MCF 10A (cell line): ENCODE measurements at regions not wholly inside any gene's neighbourhood (a gene's known extent, or its start where the extent isn't known, plus 50 kb on each side); places are given as distances from the start of the nearest gene placed in this dataset.

Experiments used
- BruUV-seq: library from RNA; stranded (reverse); fragments of 400-500 nt; replicated peaks from 2 replicates; lab custom pipeline; 2021; lab: Mats Ljungman, UMichigan
- CTCF ChIA-PET: fragments of 300-600 bp; sonication (Branson Sonifier 250); formaldehyde crosslinking; extraction: SDS; loops from one replicate; lab custom pipeline; 2021; ENCODE audit warnings: antibody characterized with exemption, inconsistent platforms; lab: Yijun Ruan, JAX
- POLR2A ChIA-PET: fragments of 300-600, 350-650 bp; sonication (Branson Sonifier 250); formaldehyde crosslinking; extraction: SDS; loops from one replicate; lab custom pipeline; 2020; ENCODE audit warnings: antibody characterized with exemption, inconsistent platforms; lab: Yijun Ruan, JAX
- DNase-seq: peaks from one replicate; pipeline ENCODE4 v3.0.0-alpha.2; 2018; ENCODE audit not compliant: unreplicated experiment
- H3K27ac Mint-ChIP-seq: one replicate; pipeline ENCODE4 v1.8.0; 2022; ENCODE audit warnings: mild to moderate bottlenecking, low read depth, mixed read lengths; ENCODE audit not compliant: unreplicated experiment
- H3K27me3 Mint-ChIP-seq: one replicate; pipeline ENCODE4 v1.8.0; 2022; ENCODE audit warnings: mixed read lengths; ENCODE audit not compliant: insufficient read depth, unreplicated experiment
- H3K36me3 Mint-ChIP-seq: one replicate; pipeline ENCODE4 v1.8.0; 2022; ENCODE audit warnings: mild to moderate bottlenecking, moderate library complexity, mixed read lengths; ENCODE audit not compliant: insufficient read depth, unreplicated experiment
- H3K4me1 Mint-ChIP-seq: one replicate; pipeline ENCODE4 v1.8.0; 2022; ENCODE audit warnings: mixed read lengths; ENCODE audit not compliant: insufficient read depth, unreplicated experiment
- H3K4me3 Mint-ChIP-seq: one replicate; pipeline ENCODE4 v1.8.0; 2022; ENCODE audit warnings: mild to moderate bottlenecking, moderate library complexity, mixed read lengths; ENCODE audit not compliant: unreplicated experiment
- H3K9me3 Mint-ChIP-seq: one replicate; pipeline ENCODE4 v1.8.0; 2022; ENCODE audit warnings: mixed read lengths; ENCODE audit not compliant: unreplicated experiment
- CTCF ChIP-seq: fragments of 200-600 bp; IDR thresholded peaks from one replicate; pipeline ENCODE4 v1.8.0; 2022; ENCODE audit warnings: antibody characterized with exemption, mild to moderate bottlenecking; ENCODE audit not compliant: unreplicated experiment
- intact Hi-C: fragments of 100-400 bp; cut with micrococcal nuclease; formaldehyde crosslinking; loops from 2 replicates; pipeline ENCODE4 v1.14.1; 2022

DNA sequence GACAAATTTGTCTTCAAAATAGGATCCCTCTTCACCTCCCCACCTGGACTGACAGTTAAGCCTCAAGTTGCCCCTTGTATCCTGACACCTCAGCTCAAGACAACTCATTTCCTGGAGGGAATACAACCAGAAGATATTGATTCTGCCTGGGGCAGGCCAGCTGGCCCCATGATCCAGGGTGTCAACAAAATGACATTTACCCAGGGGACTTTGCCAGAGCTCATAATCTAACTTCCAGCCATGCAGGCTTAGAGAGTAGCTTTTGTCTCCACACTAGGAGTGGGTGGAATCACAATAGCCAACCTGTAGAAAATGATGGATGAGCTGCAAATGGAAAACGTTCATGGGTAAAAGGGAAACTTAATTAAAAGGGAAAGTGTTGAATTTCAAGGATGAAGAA is 220.1 kb upstream of the DPP10 start:
- no peaks in the 10 kb centered on the region for H3K4me1 Mint-ChIP-seq
- DNase-seq = no peak
- H3K4me3 Mint-ChIP-seq = no peak overlapping the region
- no peak overlapping the region for H3K27ac Mint-ChIP-seq
- H3K9me3 Mint-ChIP-seq = no peaks in the 10 kb centered on the region
- peaks cover 6% of the 10 kb centered on the region for H3K36me3 Mint-ChIP-seq
- H3K27me3 Mint-ChIP-seq = peaks cover 64% of the 10 kb centered on the region
- CTCF ChIA-PET = no interaction called here
- BruUV-seq = no TSS peak
- intact Hi-C loops = no loop called here
- TF ChIP-seq CTCF = no peak
- POLR2A ChIA-PET = no interaction called here

DNA sequence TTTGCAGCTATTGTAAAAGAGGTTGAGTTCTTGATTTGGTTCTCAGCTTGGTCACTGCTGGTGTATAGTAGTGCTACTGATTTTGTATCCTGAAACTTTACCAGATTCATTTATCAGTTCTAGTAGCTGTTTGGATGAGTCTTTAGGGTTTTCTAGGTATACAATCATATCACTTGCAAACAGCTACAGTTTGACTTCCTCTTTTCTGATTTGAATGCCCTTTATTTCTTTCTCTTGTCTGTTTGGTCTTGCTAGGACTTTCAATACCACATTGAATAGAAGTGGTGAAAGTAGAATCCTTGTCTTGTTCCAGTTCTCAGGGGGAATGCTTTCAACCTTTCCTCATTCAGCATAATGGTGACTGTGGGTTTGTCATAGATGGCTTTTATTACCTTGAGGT is 210.5 kb upstream of the DPP10 start:
- no peak for DNase-seq
- Mint-ChIP-seq H3K4me1 (no peaks in the 10 kb centered on the region), H3K27me3 (peaks cover 34% of the 10 kb centered on the region), H3K9me3 (peaks cover 9% of the 10 kb centered on the region), H3K36me3 (no peaks in the 10 kb centered on the region), H3K27ac (no peak overlapping the region), H3K4me3 (no peak overlapping the region)
- no peak for TF ChIP-seq CTCF
- CTCF ChIA-PET = interaction anchor here (1.1 kb wide), 1 partner anchor 77 kb away, joined by 4 read pairs; no protein-coding TSS in a partner anchor
- intact Hi-C loops = no loop called here
- BruUV-seq = no TSS peak
- POLR2A ChIA-PET = no interaction called here

DNA sequence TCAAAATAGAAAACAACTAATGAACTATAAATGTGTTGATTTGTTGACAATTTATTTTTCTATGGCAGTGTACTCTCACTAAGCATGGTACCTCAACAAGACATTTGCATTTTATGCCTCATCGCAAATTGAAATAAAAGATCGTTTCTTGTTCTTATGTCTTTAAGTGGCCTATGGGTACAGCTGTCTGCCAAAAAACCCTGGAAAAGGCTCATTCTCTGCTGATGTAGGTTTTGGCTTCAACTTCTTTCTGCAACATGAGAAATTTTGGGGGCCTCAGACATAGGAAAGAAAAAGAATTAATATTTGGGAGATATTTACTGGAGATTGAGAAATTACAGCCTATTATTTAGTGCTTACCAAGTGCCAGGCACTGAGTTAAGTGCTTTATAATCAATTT is 205.1 kb upstream of the DPP10 start:
- DNase-seq = no peak
- no TSS peak for BruUV-seq
- TF ChIP-seq CTCF = no peak
- intact Hi-C loops = no loop called here
- H3K9me3 Mint-ChIP-seq = no peaks in the 10 kb centered on the region
- H3K4me3 Mint-ChIP-seq = no peak overlapping the region
- CTCF ChIA-PET = interaction anchor here (0.7 kb wide), 1 partner anchor 95 kb away, joined by 3 read pairs; no protein-coding TSS in a partner anchor
- H3K4me1 Mint-ChIP-seq = no peaks in the 10 kb centered on the region
- no peak overlapping the region for H3K27ac Mint-ChIP-seq
- no peaks in the 10 kb centered on the region for H3K36me3 Mint-ChIP-seq
- POLR2A ChIA-PET = no interaction called here
- H3K27me3 Mint-ChIP-seq = no peaks in the 10 kb centered on the region

- Mint-ChIP-seq H3K27me3 (no peaks in the 10 kb centered on the region), H3K36me3 (no peaks in the 10 kb centered on the region), H3K4me3 (no peak overlapping the region), H3K9me3 (no peaks in the 10 kb centered on the region), H3K27ac (no peak overlapping the region), H3K4me1 (no peaks in the 10 kb centered on the region)
- ChIA-PET POLR2A (no interaction called here), CTCF (interaction anchor here (0.6 kb wide), 1 partner anchor 13 kb away, joined by 3 read pairs; no protein-coding TSS in a partner anchor)
- no TSS peak for BruUV-seq
- TF ChIP-seq CTCF = no peak
- intact Hi-C loops = no loop called here
- DNase-seq = no peak
Observed at GRCh38 chr2:114238910-114239559, 203.4 kb upstream of the DPP10 start.
